Naive thymus-derived CD4-positive, alpha-beta T cell (primary cell): ENCODE measurements at regions not wholly inside any gene's neighbourhood (a gene's known extent, or its start where the extent isn't known, plus 50 kb on each side); places are given as distances from the start of the nearest gene placed in this dataset.

Experiments used
- ATAC-seq: fragments of 150-1000 bp; cut with Tn5 transposase; 2 replicates; pipeline ENCODE4 v1.10.0; 2021; ENCODE audit warnings: mild to moderate bottlenecking, moderate library complexity
- CTCF ChIA-PET: fragments of 350-600 bp; sonication (Branson Sonifier 250); formaldehyde crosslinking; loops from one replicate; lab custom pipeline; 2021; ENCODE audit warnings: antibody characterized with exemption; lab: Charles Lee
- POLR2A ChIA-PET: fragments of 350-600 bp; sonication (Branson Sonifier 250); formaldehyde crosslinking; loops from one replicate; lab custom pipeline; 2021; ENCODE audit warnings: antibody characterized with exemption, inconsistent platforms; lab: Charles Lee
- DNase-seq, 9 donors: peaks; one replicate each; pipeline versions ENCODE4 v3.0.0 to v3.0.0-alpha.2; 2020 to 2022; ENCODE audit warnings: mixed read lengths in 1 of 9
- H3K27ac ChIP-seq: one replicate; pipeline ENCODE4 v1.7.0; 2013; ENCODE audit warnings: mild to moderate bottlenecking, low read depth, low read length, moderate library complexity
- H3K27me3 ChIP-seq, 2 donors: one replicate each; pipeline ENCODE4 v1.7.0; 2013; ENCODE audit warnings: low read length in 2 of 2, mild to moderate bottlenecking in 2 of 2, moderate library complexity in 2 of 2; ENCODE audit not compliant: control insufficient read depth in 2 of 2, insufficient read depth in 2 of 2
- H3K36me3 ChIP-seq, 3 experiments: 1 replicate in 2 of 3; 2 replicates in 1 of 3; pipeline ENCODE4 v1.7.0; 2013; ENCODE audit warnings: low read length in 3 of 3, mild to moderate bottlenecking in 3 of 3, moderate library complexity in 1 of 3; ENCODE audit not compliant: insufficient read depth in 3 of 3, control insufficient read depth in 2 of 3
- H3K4me1 ChIP-seq, 2 donors: one replicate each; pipeline ENCODE4 v1.7.0; 2013; ENCODE audit warnings: low read length in 2 of 2, mild to moderate bottlenecking in 2 of 2, moderate library complexity in 1 of 2; ENCODE audit not compliant: control insufficient read depth in 2 of 2, insufficient read depth in 2 of 2
- H3K4me3 ChIP-seq: 2 replicates; pipeline ENCODE4 v1.7.0; 2013; ENCODE audit warnings: mild to moderate bottlenecking, low read length
- H3K9me3 ChIP-seq, 3 experiments: 1 replicate in 2 of 3; 2 replicates in 1 of 3; pipeline ENCODE4 v1.7.0; 2013; ENCODE audit warnings: low read length in 3 of 3; ENCODE audit not compliant: control insufficient read depth in 2 of 3
- H3K27ac Mint-ChIP-seq, 9 donors: one replicate each; pipeline ENCODE4 v1.8.0; 2020 to 2022; ENCODE audit warnings: mixed read lengths in 9 of 9, mild to moderate bottlenecking in 8 of 9, moderate library complexity in 5 of 9, inconsistent platforms in 2 of 9
- H3K27me3 Mint-ChIP-seq, 5 donors: one replicate each; pipeline ENCODE4 v1.8.0; 2021 to 2022; ENCODE audit warnings: mixed read lengths in 5 of 5, mild to moderate bottlenecking in 1 of 5
- H3K36me3 Mint-ChIP-seq, 5 donors: one replicate each; pipeline ENCODE4 v1.8.0; 2020 to 2022; ENCODE audit warnings: mixed read lengths in 5 of 5, mild to moderate bottlenecking in 3 of 5, inconsistent platforms in 1 of 5
- H3K4me1 Mint-ChIP-seq, 7 donors: one replicate each; pipeline ENCODE4 v1.8.0; 2020 to 2022; ENCODE audit warnings: mixed read lengths in 7 of 7, mild to moderate bottlenecking in 3 of 7, inconsistent platforms in 1 of 7
- H3K4me3 Mint-ChIP-seq, 10 donors: one replicate each; pipeline ENCODE4 v1.8.0; 2020 to 2022; ENCODE audit warnings: mild to moderate bottlenecking in 10 of 10, mixed read lengths in 10 of 10, moderate library complexity in 6 of 10, inconsistent platforms in 2 of 10
- H3K9me3 Mint-ChIP-seq, 11 donors: one replicate each; pipeline ENCODE4 v1.8.0; 2020 to 2022; ENCODE audit warnings: mixed read lengths in 11 of 11, mild to moderate bottlenecking in 4 of 11, inconsistent platforms in 1 of 11, moderate library complexity in 1 of 11
- intact Hi-C, 2 donors: fragments of 100-400 bp; cut with micrococcal nuclease; formaldehyde crosslinking; loops; one replicate each; pipeline ENCODE4 v1.15.1; 2023

GRCh38 chr14:87331991-87332390 lies 661.0 kb downstream of the GALC start:
- Histone ChIP-seq H3K36me3 (no peaks in the 10 kb centered on the region), H3K4me3 (no peak overlapping the region), H3K27me3 (no peaks in the 10 kb centered on the region), H3K4me1 (no peaks in the 10 kb centered on the region), H3K27ac (no peak overlapping the region), H3K9me3 (peaks cover 0 to 4% (median 0%) of the 10 kb centered on the region in 3 experiments)
- H3K36me3 Mint-ChIP-seq: no peaks in the 10 kb centered on the region
- no peak for ATAC-seq
- CTCF ChIA-PET: no interaction called here
- POLR2A ChIA-PET: no interaction called here
- DNase-seq: no peak
- peaks cover 0 to 8% (median 4%) of the 10 kb centered on the region in 11 donors for H3K9me3 Mint-ChIP-seq
- H3K4me1 Mint-ChIP-seq: no peaks in the 10 kb centered on the region
- no peak overlapping the region for H3K4me3 Mint-ChIP-seq
- intact Hi-C loops: no loop called here
- no peak overlapping the region for H3K27ac Mint-ChIP-seq
- H3K27me3 Mint-ChIP-seq: no peaks in the 10 kb centered on the region

GRCh38 chr14:87325741-87326140 lies 667.2 kb downstream of the GALC start:
- Histone ChIP-seq H3K27ac (no peak overlapping the region), H3K4me1 (no peaks in the 10 kb centered on the region), H3K27me3 (no peaks in the 10 kb centered on the region), H3K36me3 (no peaks in the 10 kb centered on the region), H3K4me3 (no peak overlapping the region), H3K9me3 (no peaks in the 10 kb centered on the region)
- Mint-ChIP-seq H3K27ac (no peak overlapping the region), H3K9me3 (peaks cover 0 to 13% (median 4%) of the 10 kb centered on the region in 11 donors), H3K27me3 (no peaks in the 10 kb centered on the region), H3K4me1 (no peaks in the 10 kb centered on the region), H3K36me3 (no peaks in the 10 kb centered on the region), H3K4me3 (no peak overlapping the region)
- ChIA-PET POLR2A (no interaction called here), CTCF (no interaction called here)
- ATAC-seq (no peak), DNase-seq (no peak)
- intact Hi-C loops: no loop called here

- Mint-ChIP-seq H3K9me3 (peaks cover 0 to 14% (median 5%) of the 10 kb centered on the region in 11 donors), H3K27me3 (no peaks in the 10 kb centered on the region), H3K4me1 (no peaks in the 10 kb centered on the region), H3K4me3 (no peak overlapping the region), H3K36me3 (no peaks in the 10 kb centered on the region), H3K27ac (no peak overlapping the region)
- POLR2A ChIA-PET: no interaction called here
- Histone ChIP-seq H3K4me1 (no peaks in the 10 kb centered on the region), H3K9me3 (no peaks in the 10 kb centered on the region), H3K27ac (no peak overlapping the region), H3K36me3 (no peaks in the 10 kb centered on the region), H3K4me3 (no peak overlapping the region), H3K27me3 (no peaks in the 10 kb centered on the region)
- CTCF ChIA-PET: no interaction called here
- DNase-seq (no peak), ATAC-seq (no peak)
- intact Hi-C loops: no loop called here
These were observed 669.8 kb downstream of the GALC start for GRCh38 chr14:87323191-87323590.

DNA sequence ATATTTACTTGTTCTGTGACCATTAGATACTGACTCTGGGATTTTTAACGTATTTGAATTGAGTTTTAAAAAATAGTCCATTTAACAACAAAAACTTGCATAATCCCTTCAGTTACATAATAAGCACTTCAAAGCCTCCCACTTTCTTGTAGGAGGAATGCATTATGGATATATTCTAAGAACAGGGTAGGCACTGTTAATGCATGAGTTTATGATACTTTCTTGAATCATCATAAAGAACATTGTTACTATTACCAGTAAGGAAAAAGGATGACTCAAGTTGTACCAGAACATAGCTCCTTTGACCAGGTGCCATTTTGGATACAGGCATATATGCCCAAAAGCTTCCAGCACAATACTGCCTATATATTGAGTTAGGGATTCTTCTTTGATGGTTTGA lies 671.4 kb downstream of the GALC start:
- ChIA-PET POLR2A (no interaction called here), CTCF (no interaction called here)
- no peak for ATAC-seq
- DNase-seq: no peak
- no peaks in the 10 kb centered on the region for H3K4me1 ChIP-seq
- peaks cover 0 to 26% (median 7%) of the 10 kb centered on the region in 11 donors for H3K9me3 Mint-ChIP-seq
- intact Hi-C loops: no loop called here
- no peaks in the 10 kb centered on the region for H3K27me3 ChIP-seq
- no peaks in the 10 kb centered on the region for H3K36me3 ChIP-seq
- H3K4me3 Mint-ChIP-seq: no peak overlapping the region
- H3K4me3 ChIP-seq: no peak overlapping the region
- no peaks in the 10 kb centered on the region for H3K9me3 ChIP-seq
- H3K4me1 Mint-ChIP-seq: no peaks in the 10 kb centered on the region
- H3K27me3 Mint-ChIP-seq: no peaks in the 10 kb centered on the region
- H3K36me3 Mint-ChIP-seq: no peaks in the 10 kb centered on the region
- no peak overlapping the region for H3K27ac ChIP-seq
- H3K27ac Mint-ChIP-seq: no peak overlapping the region

- no peak for ATAC-seq
- Mint-ChIP-seq H3K27me3 (no peaks in the 10 kb centered on the region), H3K4me1 (no peaks in the 10 kb centered on the region), H3K27ac (no peak overlapping the region), H3K9me3 (peaks cover 2 to 25% (median 10%) of the 10 kb centered on the region in 11 donors), H3K4me3 (no peak overlapping the region), H3K36me3 (no peaks in the 10 kb centered on the region)
- H3K27me3 ChIP-seq: no peaks in the 10 kb centered on the region
- intact Hi-C loops: no loop called here
- H3K4me1 ChIP-seq: no peaks in the 10 kb centered on the region
- CTCF ChIA-PET: no interaction called here
- H3K9me3 ChIP-seq: no peaks in the 10 kb centered on the region
- POLR2A ChIA-PET: no interaction called here
- H3K27ac ChIP-seq: no peak overlapping the region
- no peak overlapping the region for H3K4me3 ChIP-seq
- DNase-seq: no peak
- no peaks in the 10 kb centered on the region for H3K36me3 ChIP-seq
These were observed 680.1 kb downstream of the GALC start for GRCh38 chr14:87312894-87313205.

DNA sequence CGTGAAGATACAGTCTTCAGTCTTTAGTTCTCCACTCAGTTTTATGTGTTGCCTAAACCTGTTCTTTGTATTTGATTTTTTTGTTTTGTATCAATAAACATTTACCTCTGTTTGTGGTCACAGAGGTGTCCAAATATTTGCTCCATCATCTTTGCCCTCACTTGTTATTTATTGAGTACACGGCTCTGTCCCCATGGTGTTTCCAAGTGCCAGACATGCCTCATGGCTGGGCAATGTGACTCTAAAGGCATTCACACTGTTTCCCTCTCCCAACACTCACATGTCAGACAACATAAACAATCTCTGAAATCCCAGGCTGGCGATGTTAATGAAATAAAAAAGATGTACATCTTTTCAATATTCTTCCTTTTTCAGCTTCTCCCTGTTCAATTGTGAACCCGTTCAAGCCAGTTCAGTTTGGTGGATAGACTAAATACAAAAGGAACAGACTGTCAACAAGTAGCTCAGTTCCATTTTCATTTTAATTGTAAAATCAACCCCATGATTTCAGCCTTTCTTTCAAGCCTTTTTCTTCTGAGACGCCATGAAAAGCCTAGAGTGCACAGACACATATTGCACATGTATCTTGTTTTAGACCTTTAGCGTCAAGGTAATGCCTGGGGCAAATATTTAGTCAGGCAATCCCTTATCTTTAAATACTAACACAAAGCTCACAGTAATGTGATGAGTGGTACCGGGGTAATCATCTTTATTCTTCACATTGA lies 680.7 kb downstream of the GALC start:
- no peaks in the 10 kb centered on the region for H3K4me1 ChIP-seq
- H3K36me3 Mint-ChIP-seq: no peaks in the 10 kb centered on the region
- no peaks in the 10 kb centered on the region for H3K27me3 Mint-ChIP-seq
- H3K4me3 Mint-ChIP-seq: no peak overlapping the region
- H3K27ac Mint-ChIP-seq: no peak overlapping the region
- H3K27me3 ChIP-seq: no peaks in the 10 kb centered on the region
- H3K9me3 ChIP-seq: no peaks in the 10 kb centered on the region
- H3K4me1 Mint-ChIP-seq: no peaks in the 10 kb centered on the region
- DNase-seq (no peak), ATAC-seq (no peak)
- no peak overlapping the region for H3K4me3 ChIP-seq
- peaks cover 2 to 21% (median 9%) of the 10 kb centered on the region in 11 donors for H3K9me3 Mint-ChIP-seq
- no peak overlapping the region for H3K27ac ChIP-seq
- CTCF ChIA-PET: no interaction called here
- intact Hi-C loops: no loop called here
- H3K36me3 ChIP-seq: no peaks in the 10 kb centered on the region
- POLR2A ChIA-PET: no interaction called here

- intact Hi-C loops: no loop called here
- Histone ChIP-seq H3K27ac (no peak overlapping the region), H3K4me1 (no peaks in the 10 kb centered on the region), H3K4me3 (no peak overlapping the region), H3K9me3 (no peaks in the 10 kb centered on the region), H3K27me3 (no peaks in the 10 kb centered on the region), H3K36me3 (no peaks in the 10 kb centered on the region)
- no peaks in the 10 kb centered on the region for H3K27me3 Mint-ChIP-seq
- DNase-seq (no peak), ATAC-seq (no peak)
- H3K4me1 Mint-ChIP-seq: no peaks in the 10 kb centered on the region
- POLR2A ChIA-PET: no interaction called here
- no peak overlapping the region for H3K27ac Mint-ChIP-seq
- CTCF ChIA-PET: no interaction called here
- H3K9me3 Mint-ChIP-seq: peaks cover 0 to 25% (median 9%) of the 10 kb centered on the region in 11 donors
- no peaks in the 10 kb centered on the region for H3K36me3 Mint-ChIP-seq
- no peak overlapping the region for H3K4me3 Mint-ChIP-seq
These were observed 683.4 kb downstream of the GALC start for GRCh38 chr14:87309557-87309956.
